Smooth muscle cell (in vitro differentiated cells): ENCODE measurements at regions not wholly inside any gene's neighbourhood (a gene's known extent, or its start where the extent isn't known, plus 50 kb on each side); places are given as distances from the start of the nearest gene placed in this dataset.

Experiments
- DNase-seq: peaks from one replicate; lab custom pipeline; 2025; ENCODE audit not compliant: unreplicated experiment; lab: John Stamatoyannopoulos, UW
- H2AFZ ChIP-seq: fragments of 200-600 bp; sonication (generic); 2 replicates; pipeline ENCODE4 v1.6.0; 2016; ENCODE audit warnings: antibody characterized with exemption, low read depth, mild to moderate bottlenecking
- H3F3A ChIP-seq: fragments of 200-600 bp; sonication (generic); 2 replicates; pipeline ENCODE4 v1.6.0; 2017; ENCODE audit warnings: antibody characterized with exemption, low read depth
- H3K27ac ChIP-seq: fragments of 200-600 bp; sonication (generic); 2 replicates; pipeline ENCODE4 v1.5.1; 2016; ENCODE audit warnings: low read depth, mild to moderate bottlenecking
- H3K27me3 ChIP-seq: fragments of 200-600 bp; sonication (generic); 2 replicates; pipeline ENCODE4 v1.6.1; 2016; ENCODE audit warnings: low read depth, mild to moderate bottlenecking
- H3K36me3 ChIP-seq: fragments of 200-600 bp; sonication (generic); 2 replicates; pipeline ENCODE4 v1.5.1; 2016; ENCODE audit warnings: low read depth
- H3K4me1 ChIP-seq: fragments of 200-600 bp; sonication (generic); 2 replicates; pipeline ENCODE4 v1.5.1; 2016; ENCODE audit warnings: low read depth
- H3K4me2 ChIP-seq: fragments of 200-600 bp; sonication (generic); 2 replicates; pipeline ENCODE4 v1.6.0; 2016; ENCODE audit warnings: mild to moderate bottlenecking
- H3K4me3 ChIP-seq: fragments of 200-600 bp; sonication (generic); 2 replicates; pipeline ENCODE4 v1.5.1; 2016; ENCODE audit warnings: mild to moderate bottlenecking
- H3K79me2 ChIP-seq: fragments of 200-600 bp; sonication (generic); 2 replicates; pipeline ENCODE4 v1.6.0; 2016; ENCODE audit warnings: low read depth, mild to moderate bottlenecking
- H3K9ac ChIP-seq: fragments of 200-600 bp; sonication (generic); 2 replicates; pipeline ENCODE4 v1.6.0; 2016; ENCODE audit warnings: low read depth
- H3K9me3 ChIP-seq: fragments of 200-600 bp; sonication (generic); replicated peaks from 2 replicates; pipeline ENCODE4 v1.5.1; 2016; ENCODE audit warnings: low read depth
- H4K20me1 ChIP-seq: fragments of 200-600 bp; sonication (generic); 2 replicates; pipeline ENCODE4 v1.6.0; 2016; ENCODE audit warnings: low read depth
- CTCF ChIP-seq: fragments of 200-600 bp; sonication (generic); IDR thresholded peaks from 2 replicates; pipeline ENCODE4 v1.5.1; 2017; ENCODE audit warnings: borderline replicate concordance, mild to moderate bottlenecking, antibody characterized with exemption; ENCODE audit not compliant: insufficient read depth, poor library complexity, severe bottlenecking
- WGBS: methylation state at CpG from one replicate; pipeline ENCODE4 v1.1.7; 2016; ENCODE audit warnings: low lambda C conversion rate; 5-methylcytosine and 5-hydroxymethylcytosine counted together

GRCh38 chr6:133748628-133749027 lies 140.3 kb upstream of the TCF21 start:
- H3K79me2 ChIP-seq = no peaks in the 10 kb centered on the region
- H3K36me3 ChIP-seq = no peaks in the 10 kb centered on the region
- no peak overlapping the region for H2AFZ ChIP-seq
- no peaks in the 10 kb centered on the region for H3F3A ChIP-seq
- WGBS = 68% methylated on average over 3 of the region's 3 CpGs
- no peaks in the 10 kb centered on the region for H3K9me3 ChIP-seq
- H4K20me1 ChIP-seq = no peaks in the 10 kb centered on the region
- no peak overlapping the region for H3K9ac ChIP-seq
- no peak overlapping the region for H3K4me2 ChIP-seq
- TF ChIP-seq CTCF = no peak
- H3K27me3 ChIP-seq = no peaks in the 10 kb centered on the region
- peaks cover 3% of the 10 kb centered on the region for H3K4me1 ChIP-seq
- no peak overlapping the region for H3K4me3 ChIP-seq
- no peak for DNase-seq
- no peak overlapping the region for H3K27ac ChIP-seq

GRCh38 chr6:133749427-133749826 lies 139.5 kb upstream of the TCF21 start:
- Histone ChIP-seq H3K9me3 (no peaks in the 10 kb centered on the region), H3K27ac (no peak overlapping the region), H3K4me2 (no peak overlapping the region), H3K36me3 (no peaks in the 10 kb centered on the region), H3K27me3 (no peaks in the 10 kb centered on the region), H3K9ac (no peak overlapping the region), H4K20me1 (no peaks in the 10 kb centered on the region), H3F3A (no peaks in the 10 kb centered on the region), H2AFZ (no peak overlapping the region), H3K4me3 (no peak overlapping the region), H3K79me2 (no peaks in the 10 kb centered on the region), H3K4me1 (peaks cover 3% of the 10 kb centered on the region)
- WGBS = 97% methylated on average over 5 of the region's 5 CpGs
- no peak for DNase-seq
- no peak for TF ChIP-seq CTCF

- Histone ChIP-seq H3K9me3 (no peaks in the 10 kb centered on the region), H3F3A (no peaks in the 10 kb centered on the region), H3K36me3 (no peaks in the 10 kb centered on the region), H3K27ac (no peak overlapping the region), H3K4me3 (no peak overlapping the region), H3K4me2 (no peak overlapping the region), H3K27me3 (no peaks in the 10 kb centered on the region), H3K9ac (no peak overlapping the region), H2AFZ (no peak overlapping the region), H4K20me1 (no peaks in the 10 kb centered on the region), H3K4me1 (peaks cover 3% of the 10 kb centered on the region), H3K79me2 (no peaks in the 10 kb centered on the region)
- no peak for TF ChIP-seq CTCF
- DNase-seq = no peak
- WGBS = 49% methylated on average over 3 of the region's 3 CpGs
Measured at GRCh38 chr6:133752129-133752528, 136.8 kb upstream of the TCF21 start.

GRCh38 chr6:133753756-133754155 lies 135.2 kb upstream of the TCF21 start:
- Histone ChIP-seq H3K4me2 (no peak overlapping the region), H3K4me1 (peaks cover 3% of the 10 kb centered on the region), H2AFZ (no peak overlapping the region), H3K27ac (no peak overlapping the region), H3K9ac (no peak overlapping the region), H3K27me3 (no peaks in the 10 kb centered on the region), H3K79me2 (no peaks in the 10 kb centered on the region), H3K36me3 (no peaks in the 10 kb centered on the region), H3K4me3 (no peak overlapping the region), H4K20me1 (no peaks in the 10 kb centered on the region), H3F3A (no peaks in the 10 kb centered on the region), H3K9me3 (no peaks in the 10 kb centered on the region)
- no peak for TF ChIP-seq CTCF
- no peak for DNase-seq
